HG03159 (cell line): ENCODE measurements at regions not wholly inside any gene's neighbourhood (a gene's known extent, or its start where the extent isn't known, plus 50 kb on each side); places are given as distances from the start of the nearest gene placed in this dataset.
"Not testable (repeated sequence)": the region's sequence is repeated elsewhere in the genome, so short reads cannot be mapped to it uniquely, and the experiment has no call there.

Experiments
- ATAC-seq: cut with Tn5 transposase; IDR thresholded peaks from one replicate; pipeline ENCODE4 v1.9.1; 2021; ENCODE audit warnings: mild to moderate bottlenecking, moderate library complexity; ENCODE audit not compliant: unreplicated experiment

DNA sequence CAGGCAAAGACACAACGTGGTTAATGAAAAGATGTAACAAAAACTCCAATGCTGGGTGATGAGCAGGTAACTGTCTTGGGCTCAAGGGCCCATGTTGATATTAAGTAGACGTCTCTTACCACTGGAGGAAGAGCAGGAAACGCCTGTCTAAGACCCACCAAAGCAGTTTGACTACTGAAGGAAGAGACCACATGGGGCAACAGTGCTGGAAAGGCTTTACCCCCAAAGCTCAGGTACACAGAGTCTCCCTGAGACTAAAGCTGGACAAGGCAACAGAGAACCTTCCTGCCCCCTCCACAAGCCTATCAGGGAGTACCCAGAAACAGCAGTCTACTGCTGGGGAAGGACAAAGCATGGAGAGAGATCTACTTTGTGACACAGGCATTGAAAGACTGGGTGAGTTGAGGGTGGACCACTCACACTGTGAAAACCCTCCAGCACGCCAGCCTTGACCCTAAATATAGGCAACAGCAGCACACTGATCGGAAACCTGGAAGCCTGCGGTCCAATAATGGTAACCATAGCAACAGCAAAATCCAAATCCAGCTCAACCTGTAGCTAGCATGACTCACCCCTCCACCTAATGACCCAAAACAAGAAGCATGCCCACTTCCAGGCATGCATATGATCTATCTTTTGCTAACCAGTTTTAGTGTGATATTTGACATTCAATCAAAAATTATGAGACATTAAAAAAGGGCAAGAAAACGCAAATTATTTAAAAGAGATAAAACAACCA, 270.5 kb upstream of the SDK2 start:
- ATAC-seq, result no peak

DNA sequence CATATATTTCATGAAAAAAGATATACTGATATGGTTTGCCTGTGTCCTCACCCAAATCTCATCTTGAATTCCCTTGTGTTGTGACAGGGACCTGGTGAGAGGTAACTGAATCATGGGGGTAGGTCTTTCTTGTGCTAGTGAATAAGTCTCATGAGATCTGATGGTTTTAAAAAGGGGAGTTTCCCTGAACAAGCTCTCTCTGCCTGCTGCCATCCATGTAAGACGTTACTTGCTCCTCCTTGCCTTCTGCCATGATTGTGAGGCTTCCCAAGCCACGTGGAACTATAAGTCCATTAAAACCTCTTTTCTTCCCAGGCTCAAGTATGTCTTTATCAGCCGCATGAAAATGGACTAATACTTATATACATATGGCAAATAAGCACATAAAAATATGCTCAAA, 274.8 kb upstream of the SDK2 start:
- ATAC-seq, result not testable (repeated sequence)

DNA sequence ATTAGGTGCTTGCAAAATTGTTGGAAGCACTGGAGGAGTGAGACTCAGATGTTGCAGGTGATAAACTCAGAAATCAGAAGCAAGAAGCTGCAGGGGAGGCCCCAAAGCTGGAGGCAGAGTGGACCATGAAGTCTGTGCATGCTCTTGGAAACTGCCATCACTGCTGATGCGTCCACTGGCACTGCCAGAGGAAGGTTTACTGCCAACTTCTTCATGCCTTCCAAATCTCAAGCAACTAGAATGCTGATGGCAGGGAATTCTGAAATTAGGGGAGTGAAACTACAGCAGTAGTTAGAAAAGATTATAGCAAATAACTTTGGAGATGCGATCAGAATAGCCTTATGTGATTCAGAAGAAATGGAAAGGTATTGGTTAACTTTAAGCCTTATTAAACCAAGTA, 277.1 kb upstream of the SDK2 start:
- ATAC-seq, result no peak

GRCh38 chr17:73924114-73924908, 279.2 kb upstream of the RPL38 start:
- ATAC-seq, result no peak

GRCh38 chr17:73924909-73925186, 278.6 kb upstream of the RPL38 start:
- no peak for ATAC-seq

DNA sequence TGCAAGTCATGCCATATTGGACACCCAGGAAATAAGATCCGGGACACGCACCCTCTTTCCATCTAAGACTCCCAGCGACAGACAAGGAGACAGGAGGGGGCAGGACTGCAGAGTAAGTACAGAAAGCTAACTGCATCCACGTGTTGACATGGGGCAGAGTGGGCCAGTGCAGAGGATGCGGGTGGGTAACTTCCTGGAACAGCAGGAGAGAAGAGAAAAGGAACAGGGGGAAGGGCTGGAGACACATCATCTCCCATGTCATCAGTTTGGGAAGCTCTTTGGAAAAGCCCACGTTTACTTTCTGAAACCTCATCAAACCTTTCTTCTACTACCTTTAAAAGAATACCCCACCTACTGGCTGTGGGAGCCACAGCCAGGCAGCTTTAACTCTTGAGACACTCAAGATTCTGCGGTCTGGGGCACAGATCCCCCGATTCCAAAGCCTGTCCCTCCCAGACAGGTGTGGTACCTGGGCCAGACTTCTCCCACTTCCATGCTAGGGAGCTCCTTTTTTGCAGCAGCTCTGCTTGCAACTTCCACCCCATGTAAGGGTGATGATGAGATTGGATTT, 273.5 kb upstream of the RPL38 start:
- ATAC-seq, result no peak

GRCh38 chr17:73932216-73932749, 271.2 kb upstream of the RPL38 start:
- ATAC-seq, result no peak

GRCh38 chr17:73933164-73933766, 270.2 kb upstream of the RPL38 start:
- no peak for ATAC-seq

GRCh38 chr17:73933871-73934270, 269.6 kb upstream of the RPL38 start:
- no peak for ATAC-seq

GRCh38 chr17:73934696-73935095, 268.8 kb upstream of the RPL38 start:
- ATAC-seq, result no peak

- no peak for ATAC-seq
Measured at GRCh38 chr17:73936908-73937627, 266.4 kb upstream of the RPL38 start.

- ATAC-seq, result no peak
Measured at GRCh38 chr17:73938706-73939105, 264.8 kb upstream of the RPL38 start.

GRCh38 chr17:73939806-73940205, 263.7 kb upstream of the RPL38 start:
- ATAC-seq, result no peak

DNA sequence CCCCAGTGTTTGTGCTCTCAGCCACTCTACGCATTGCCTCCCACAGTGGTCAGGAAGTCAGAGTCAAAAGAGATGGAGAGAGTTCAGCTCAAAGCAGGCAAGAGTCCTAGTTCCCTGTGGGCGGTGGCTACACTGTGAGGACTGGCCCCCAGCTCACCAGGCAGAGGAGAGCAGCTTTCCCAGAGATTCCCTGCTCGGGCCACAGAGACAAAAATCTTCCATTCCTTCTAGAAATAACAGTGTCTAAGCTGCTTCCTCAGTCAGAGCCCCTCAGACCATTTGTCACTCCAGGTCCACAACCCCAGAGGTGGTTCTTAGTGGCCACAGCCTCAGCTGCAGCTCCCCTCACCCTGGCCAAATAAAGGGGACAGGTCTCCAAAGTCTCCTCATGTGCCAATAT, 263.0 kb upstream of the RPL38 start:
- no peak for ATAC-seq

- no peak for ATAC-seq
Measured at GRCh38 chr17:73941919-73942530, 261.5 kb upstream of the RPL38 start.

DNA sequence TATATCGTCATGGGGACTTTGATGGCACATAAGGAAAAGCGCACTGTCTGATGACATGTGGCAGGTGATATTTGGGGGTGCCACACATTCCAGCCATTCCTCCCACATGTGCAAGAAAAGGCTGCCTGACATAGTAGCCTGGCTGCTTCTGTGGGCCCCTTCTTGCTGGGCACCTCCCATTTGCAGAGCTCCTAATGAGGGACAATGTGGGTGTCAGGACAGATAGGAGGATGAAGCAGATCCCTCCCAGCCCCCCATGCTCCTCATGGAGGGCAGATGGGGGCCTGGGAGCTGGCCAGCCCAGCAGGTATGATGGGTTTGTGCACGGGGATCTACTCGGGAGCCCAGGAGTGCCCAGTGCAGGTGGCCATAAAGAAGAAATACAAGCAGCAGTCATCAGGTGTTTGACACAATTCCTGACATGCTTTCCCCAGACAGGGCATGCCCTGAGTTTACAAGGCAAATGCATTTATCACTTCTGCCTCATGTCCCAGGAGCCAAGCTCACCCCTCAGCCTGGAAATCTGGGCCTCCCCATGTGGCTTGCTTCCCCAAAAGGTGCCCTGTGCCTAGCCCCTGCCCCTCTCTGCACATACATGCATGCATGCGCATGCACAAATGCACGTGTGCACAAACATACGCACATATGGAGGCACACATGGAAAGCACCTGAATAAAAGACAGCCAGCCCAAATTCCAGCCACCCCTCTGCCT, 260.6 kb upstream of the RPL38 start:
- ATAC-seq, result no peak

DNA sequence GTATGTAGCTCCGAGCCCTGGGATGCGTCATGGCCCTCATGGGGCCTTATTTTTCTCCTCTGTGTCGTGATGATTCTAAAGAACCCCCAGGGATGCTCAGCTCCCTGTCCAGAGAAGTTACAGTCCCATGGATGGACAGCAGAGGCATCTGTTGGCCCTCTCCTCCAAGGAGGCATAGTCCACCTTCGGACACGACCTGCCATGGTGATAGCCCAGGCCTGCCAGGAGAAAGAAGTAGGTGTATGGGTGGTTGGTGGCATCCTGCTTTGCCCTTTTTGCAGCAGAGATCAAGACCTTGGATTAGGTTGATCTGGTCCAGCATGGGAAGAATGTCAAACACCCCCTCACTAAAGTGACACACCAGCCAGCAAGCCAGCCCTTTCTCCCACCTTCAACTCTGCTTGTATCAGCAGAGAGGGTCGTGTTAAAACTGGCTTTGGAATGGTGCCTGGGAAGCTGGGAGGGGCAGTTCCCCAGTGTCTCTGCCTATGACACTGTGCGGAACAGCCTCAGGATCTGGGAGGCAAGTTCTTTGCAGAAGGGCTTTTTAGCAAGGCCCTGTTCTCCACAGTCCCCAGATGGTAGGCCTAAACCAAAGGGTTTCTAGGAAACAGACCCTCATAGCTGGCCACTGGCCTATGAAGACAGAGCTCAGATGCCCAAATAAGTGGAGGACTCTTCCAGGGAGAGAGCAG, 259.9 kb upstream of the RPL38 start:
- no peak for ATAC-seq

GRCh38 chr17:73944366-73944765, 259.1 kb upstream of the RPL38 start:
- no peak for ATAC-seq

- ATAC-seq, result no peak
Measured at GRCh38 chr17:73947281-73947965, 256.1 kb upstream of the RPL38 start.
